Uterus (tissue), 2 donors: ENCODE measurements at regions not wholly inside any gene's neighbourhood (a gene's known extent, or its start where the extent isn't known, plus 50 kb on each side); places are given as distances from the start of the nearest gene placed in this dataset.

Experiments
- CTCF ChIP-seq, 4 experiments: fragments of 200-600 bp in 2 of 4; fragments of 450-650 bp in 2 of 4; sonication (generic) in 2 of 4; IDR thresholded peaks; one replicate each; pipeline ENCODE4 v1.5.1; 2016 to 2019; ENCODE audit warnings: antibody characterized with exemption in 4 of 4, mild to moderate bottlenecking in 2 of 4, moderate library complexity in 1 of 4
- POLR2A ChIP-seq, 2 donors: fragments of 450-650 bp; IDR thresholded peaks; one replicate each; pipeline ENCODE4 v1.6.1; 2016; ENCODE audit warnings: antibody characterized with exemption in 2 of 2, mild to moderate bottlenecking in 1 of 2, moderate library complexity in 1 of 2

GRCh38 chr7:4523873-4524272 lies 158.2 kb upstream of the FOXK1 start:
- TF ChIP-seq CTCF (IDR thresholded peaks at IDR 0.05): no peak
- no peak for TF ChIP-seq POLR2A (IDR thresholded peaks at IDR 0.05)
